ENCODE measurements at regions not wholly inside any gene's neighbourhood (a gene's known extent, or its start where the extent isn't known, plus 50 kb on each side); places are given as distances from the start of the nearest gene placed in this dataset.
A peak's percentile ranks its signal among the peaks of the same experiment; 100 is the strongest.

DNA sequence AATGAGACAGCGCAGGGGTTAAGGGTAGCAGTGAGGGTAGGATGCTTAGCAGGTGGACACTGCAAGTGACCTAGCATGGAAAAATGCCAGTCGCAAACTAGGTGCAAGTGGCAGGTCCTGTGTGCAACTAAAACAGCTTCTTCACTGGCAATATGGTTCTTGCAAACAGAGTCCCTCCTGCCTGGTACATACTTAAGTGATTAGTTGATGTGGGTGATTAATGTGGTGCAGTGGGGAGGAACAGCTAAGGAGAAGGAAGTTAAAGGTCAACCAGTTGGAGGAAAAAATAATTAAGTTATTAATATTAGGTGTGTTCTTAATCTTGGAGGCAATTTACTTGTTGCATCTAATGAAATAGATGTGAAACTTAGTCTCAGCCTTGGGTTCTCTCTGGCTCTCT is 121.6 kb upstream of the IGFBP7 start:
- no peaks in the 10 kb centered on the region for H3K9me3 Mint-ChIP-seq
- no peaks in the 10 kb centered on the region for H3K36me3 Mint-ChIP-seq (ENCODE audit: low read depth)
- H3K4me3 Mint-ChIP-seq = no peak overlapping the region
- no peaks in the 10 kb centered on the region for H3K27me3 Mint-ChIP-seq
- intact Hi-C loops (cut with micrococcal nuclease) = no loop called here
- no peak overlapping the region for H3K27ac Mint-ChIP-seq
- no peaks in the 10 kb centered on the region for H3K4me1 Mint-ChIP-seq (ENCODE audit: low read depth)

DNA sequence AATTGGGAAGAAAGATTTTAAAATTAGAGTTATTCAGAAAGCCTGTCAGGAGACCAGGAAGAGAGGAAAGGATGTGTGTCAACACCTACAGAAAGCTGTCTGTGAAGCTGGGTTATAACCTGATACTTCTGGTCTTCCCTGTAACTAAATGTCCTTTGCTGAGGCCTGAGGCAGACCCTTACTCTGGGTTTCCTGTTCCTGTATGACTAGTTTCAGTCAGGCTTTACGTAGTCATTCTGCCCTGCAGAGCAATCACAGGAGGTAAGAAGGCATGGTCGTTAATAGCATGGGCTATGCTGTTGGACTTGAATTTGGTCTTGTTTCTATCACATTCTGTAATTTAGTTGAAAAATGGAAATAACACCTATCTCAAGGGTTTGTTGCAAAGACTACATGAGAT is 110.5 kb upstream of the IGFBP7 start:
- Mint-ChIP-seq H3K27ac (no peak overlapping the region), H3K36me3 (ENCODE audit: low read depth) (no peaks in the 10 kb centered on the region), H3K4me1 (ENCODE audit: low read depth) (no peaks in the 10 kb centered on the region), H3K27me3 (no peaks in the 10 kb centered on the region), H3K9me3 (no peaks in the 10 kb centered on the region), H3K4me3 (no peak overlapping the region)
- intact Hi-C loops (cut with micrococcal nuclease) = no loop called here

DNA sequence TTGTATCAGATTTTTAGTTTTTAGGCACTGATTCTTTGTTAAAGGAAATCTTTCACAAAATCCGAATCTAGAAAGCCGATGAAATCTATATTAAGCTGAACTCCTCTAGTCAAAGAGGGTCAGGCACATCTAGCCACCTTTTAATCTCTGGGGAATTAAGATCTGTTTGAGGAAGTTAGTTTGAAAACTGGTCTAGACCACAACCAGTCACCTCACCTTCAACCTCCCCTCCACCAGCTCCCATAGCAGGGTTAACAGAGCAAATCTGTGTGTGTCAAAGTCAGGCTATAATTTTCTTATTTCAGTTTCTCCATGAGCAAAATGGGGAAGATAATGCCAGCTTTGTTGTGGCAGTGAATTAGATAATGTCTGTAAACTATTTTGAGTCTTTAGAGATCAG is 110.0 kb upstream of the IGFBP7 start:
- H3K9me3 Mint-ChIP-seq = no peaks in the 10 kb centered on the region
- intact Hi-C loops (cut with micrococcal nuclease) = no loop called here
- no peak overlapping the region for H3K27ac Mint-ChIP-seq
- H3K36me3 Mint-ChIP-seq (ENCODE audit: low read depth) = no peaks in the 10 kb centered on the region
- no peak overlapping the region for H3K4me3 Mint-ChIP-seq
- H3K27me3 Mint-ChIP-seq = no peaks in the 10 kb centered on the region
- H3K4me1 Mint-ChIP-seq (ENCODE audit: low read depth) = no peaks in the 10 kb centered on the region

DNA sequence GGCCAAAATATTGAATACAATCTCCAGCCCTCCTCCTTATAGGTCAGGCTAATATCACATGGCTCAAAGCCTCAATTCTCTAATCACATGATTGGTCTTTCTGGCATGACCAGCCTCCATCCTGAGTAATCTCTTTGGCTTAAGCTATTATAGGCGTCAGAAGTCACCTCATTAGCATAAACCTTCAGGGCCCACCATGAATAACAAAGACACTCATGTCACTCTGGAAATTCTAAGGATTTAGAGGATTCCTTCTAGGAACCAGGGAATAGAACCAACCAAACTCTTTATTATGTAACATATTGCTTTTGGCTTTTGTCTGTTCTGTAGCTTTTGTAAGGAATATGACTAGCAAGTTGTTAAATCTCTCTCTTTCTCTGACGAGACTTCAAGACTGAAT is 109.2 kb upstream of the IGFBP7 start:
- intact Hi-C loops (cut with micrococcal nuclease) = no loop called here
- H3K36me3 Mint-ChIP-seq (ENCODE audit: low read depth) = no peaks in the 10 kb centered on the region
- no peaks in the 10 kb centered on the region for H3K4me1 Mint-ChIP-seq (ENCODE audit: low read depth)
- H3K4me3 Mint-ChIP-seq = no peak overlapping the region
- H3K27ac Mint-ChIP-seq = no peak overlapping the region
- no peaks in the 10 kb centered on the region for H3K27me3 Mint-ChIP-seq
- H3K9me3 Mint-ChIP-seq = no peaks in the 10 kb centered on the region

GRCh38 chr4:57214654-57215411 is 104.6 kb upstream of the IGFBP7 start:
- H3K4me3 Mint-ChIP-seq = no peak overlapping the region
- no peak overlapping the region for H3K27ac Mint-ChIP-seq
- no peaks in the 10 kb centered on the region for H3K36me3 Mint-ChIP-seq (ENCODE audit: low read depth)
- intact Hi-C loops (cut with micrococcal nuclease) = no loop called here
- no peaks in the 10 kb centered on the region for H3K9me3 Mint-ChIP-seq
- H3K27me3 Mint-ChIP-seq = no peaks in the 10 kb centered on the region
- H3K4me1 Mint-ChIP-seq (ENCODE audit: low read depth) = no peaks in the 10 kb centered on the region

DNA sequence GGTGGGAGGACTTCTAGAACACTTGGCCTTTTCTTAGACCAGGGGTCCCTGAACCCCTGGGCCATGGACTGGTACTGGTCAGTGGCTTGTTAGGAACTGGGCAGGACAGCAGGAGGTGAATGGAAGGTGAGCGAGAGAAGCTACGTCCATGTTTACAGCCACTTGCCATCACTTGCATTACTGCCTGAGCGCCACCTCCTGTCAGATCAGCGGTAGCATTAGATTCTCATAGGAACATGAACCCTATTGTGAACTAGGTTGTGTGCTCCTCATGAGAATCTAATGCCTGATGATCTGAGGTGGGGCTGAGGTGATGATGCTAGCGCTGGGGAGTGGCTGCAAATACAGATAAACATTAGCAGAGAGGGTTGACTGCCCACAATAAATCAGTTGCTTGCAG is 100.9 kb upstream of the IGFBP7 start:
- no peak overlapping the region for H3K4me3 Mint-ChIP-seq
- no peaks in the 10 kb centered on the region for H3K36me3 Mint-ChIP-seq (ENCODE audit: low read depth)
- no peaks in the 10 kb centered on the region for H3K4me1 Mint-ChIP-seq (ENCODE audit: low read depth)
- intact Hi-C loops (cut with micrococcal nuclease) = no loop called here
- H3K9me3 Mint-ChIP-seq = no peaks in the 10 kb centered on the region
- H3K27me3 Mint-ChIP-seq = no peaks in the 10 kb centered on the region
- no peak overlapping the region for H3K27ac Mint-ChIP-seq

GRCh38 chr4:57206172-57206571 is 96.0 kb upstream of the IGFBP7 start:
- no peaks in the 10 kb centered on the region for H3K36me3 Mint-ChIP-seq (ENCODE audit: low read depth)
- H3K4me1 Mint-ChIP-seq (ENCODE audit: low read depth) = no peaks in the 10 kb centered on the region
- no peak overlapping the region for H3K4me3 Mint-ChIP-seq
- H3K27me3 Mint-ChIP-seq = no peaks in the 10 kb centered on the region
- no peak overlapping the region for H3K27ac Mint-ChIP-seq
- no peaks in the 10 kb centered on the region for H3K9me3 Mint-ChIP-seq
- intact Hi-C loops (cut with micrococcal nuclease) = no loop called here

DNA sequence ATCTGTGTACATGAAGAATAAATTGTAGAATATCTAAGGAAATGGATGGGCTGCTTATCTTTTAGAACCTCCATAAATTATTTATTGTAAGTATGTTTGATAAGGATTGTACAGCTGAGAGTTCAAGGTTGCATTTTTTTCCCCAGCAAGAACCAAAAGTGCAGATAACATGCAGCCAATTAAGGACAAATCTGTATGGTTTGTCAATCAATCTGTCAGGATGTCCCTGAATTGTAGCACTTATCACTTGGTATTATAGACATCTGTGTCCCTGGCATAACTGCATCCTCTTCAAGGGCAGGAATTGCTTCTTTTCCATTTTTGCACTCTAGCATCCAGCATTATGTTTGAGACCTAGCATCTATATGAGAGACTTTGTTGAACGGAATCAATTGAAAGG is 95.4 kb upstream of the IGFBP7 start:
- H3K4me3 Mint-ChIP-seq = no peak overlapping the region
- H3K4me1 Mint-ChIP-seq (ENCODE audit: low read depth) = no peaks in the 10 kb centered on the region
- H3K9me3 Mint-ChIP-seq = no peaks in the 10 kb centered on the region
- no peak overlapping the region for H3K27ac Mint-ChIP-seq
- no peaks in the 10 kb centered on the region for H3K27me3 Mint-ChIP-seq
- no peaks in the 10 kb centered on the region for H3K36me3 Mint-ChIP-seq (ENCODE audit: low read depth)
- intact Hi-C loops (cut with micrococcal nuclease) = no loop called here

GRCh38 chr4:57200799-57201327 is 90.7 kb upstream of the IGFBP7 start:
- Mint-ChIP-seq H3K36me3 (ENCODE audit: low read depth) (no peaks in the 10 kb centered on the region), H3K4me1 (ENCODE audit: low read depth) (no peaks in the 10 kb centered on the region), H3K27ac (no peak overlapping the region), H3K4me3 (no peak overlapping the region), H3K9me3 (no peaks in the 10 kb centered on the region), H3K27me3 (peaks cover 12% of the 10 kb centered on the region)
- intact Hi-C loops (cut with micrococcal nuclease) = no loop called here

GRCh38 chr4:57199267-57199666 is 89.1 kb upstream of the IGFBP7 start:
- Mint-ChIP-seq H3K9me3 (no peaks in the 10 kb centered on the region), H3K27ac (no peak overlapping the region), H3K27me3 (peaks cover 22% of the 10 kb centered on the region), H3K36me3 (ENCODE audit: low read depth) (no peaks in the 10 kb centered on the region), H3K4me3 (no peak overlapping the region), H3K4me1 (ENCODE audit: low read depth) (peaks cover 2% of the 10 kb centered on the region)
- intact Hi-C loops (cut with micrococcal nuclease) = no loop called here

- Mint-ChIP-seq H3K27me3 (peaks cover 37% of the 10 kb centered on the region), H3K9me3 (no peaks in the 10 kb centered on the region), H3K4me1 (ENCODE audit: low read depth) (peaks cover 5% of the 10 kb centered on the region), H3K36me3 (ENCODE audit: low read depth) (no peaks in the 10 kb centered on the region), H3K27ac (no peak overlapping the region), H3K4me3 (no peak overlapping the region)
- intact Hi-C loops (cut with micrococcal nuclease) = no loop called here
These were observed 85.4 kb upstream of the IGFBP7 start for GRCh38 chr4:57195622-57196021.

GRCh38 chr4:57194068-57194611 is 84.0 kb upstream of the IGFBP7 start:
- peak overlapping the region; percentile 11 for H3K4me3 Mint-ChIP-seq
- intact Hi-C loops (cut with micrococcal nuclease) = no loop called here

GRCh38 chr4:57193209-57193810 is 83.1 kb upstream of the IGFBP7 start:
- Mint-ChIP-seq H3K36me3 (ENCODE audit: low read depth) (no peaks in the 10 kb centered on the region), H3K4me3 (no peak overlapping the region), H3K27ac (no peak overlapping the region), H3K9me3 (no peaks in the 10 kb centered on the region), H3K27me3 (peaks cover 37% of the 10 kb centered on the region), H3K4me1 (ENCODE audit: low read depth) (peaks cover 5% of the 10 kb centered on the region)
- intact Hi-C loops (cut with micrococcal nuclease) = no loop called here

More at GRCh38 chr4:57194068-57194611, 84.0 kb upstream of the IGFBP7 start:
- Mint-ChIP-seq H3K27me3 (peaks cover 37% of the 10 kb centered on the region), H3K9me3 (no peaks in the 10 kb centered on the region), H3K27ac (no peak overlapping the region), H3K36me3 (ENCODE audit: low read depth) (no peaks in the 10 kb centered on the region), H3K4me1 (ENCODE audit: low read depth) (peaks cover 5% of the 10 kb centered on the region)

GRCh38 chr4:57191523-57192034 is 81.4 kb upstream of the IGFBP7 start:
- intact Hi-C loops (cut with micrococcal nuclease) = no loop called here
- no peak overlapping the region for H3K4me3 Mint-ChIP-seq

More at GRCh38 chr4:57191523-57192034, 81.4 kb upstream of the IGFBP7 start:
- no peaks in the 10 kb centered on the region for H3K9me3 Mint-ChIP-seq
- no peaks in the 10 kb centered on the region for H3K36me3 Mint-ChIP-seq (ENCODE audit: low read depth)
- H3K4me1 Mint-ChIP-seq (ENCODE audit: low read depth) = peaks cover 5% of the 10 kb centered on the region
- H3K27ac Mint-ChIP-seq = no peak overlapping the region
- H3K27me3 Mint-ChIP-seq = peaks cover 29% of the 10 kb centered on the region

Measured in dendritic cell treated with granulocyte-macrophage colony-stimulating factor and Interleukin-4, amounts not matched to agents 40 ng/mL and 50 ng/mL, for 4 days (primary cell).